22Rv1 (cell line): ENCODE measurements at regions not wholly inside any gene's neighbourhood (a gene's known extent, or its start where the extent isn't known, plus 50 kb on each side); places are given as distances from the start of the nearest gene placed in this dataset.
"Not testable (repeated sequence)": the region's sequence is repeated elsewhere in the genome, so short reads cannot be mapped to it uniquely, and the experiment has no call there.

Source experiments
- H3K27ac ChIP-seq: fragments of 450-650 bp; 2 replicates; pipeline ENCODE4 v1.5.1; 2017
- ZFX ChIP-seq: fragments of 450-650 bp; IDR thresholded peaks from 2 replicates; pipeline ENCODE4 v1.6.1; 2017; ENCODE audit warnings: antibody characterized with exemption, borderline replicate concordance
- TF ChIP-seq, protein P1 (sequence below): fragments of 450-650 bp; IDR thresholded peaks from 2 replicates; pipeline ENCODE4 v1.5.1; 2017; ENCODE audit warnings: mild to moderate bottlenecking

DNA sequence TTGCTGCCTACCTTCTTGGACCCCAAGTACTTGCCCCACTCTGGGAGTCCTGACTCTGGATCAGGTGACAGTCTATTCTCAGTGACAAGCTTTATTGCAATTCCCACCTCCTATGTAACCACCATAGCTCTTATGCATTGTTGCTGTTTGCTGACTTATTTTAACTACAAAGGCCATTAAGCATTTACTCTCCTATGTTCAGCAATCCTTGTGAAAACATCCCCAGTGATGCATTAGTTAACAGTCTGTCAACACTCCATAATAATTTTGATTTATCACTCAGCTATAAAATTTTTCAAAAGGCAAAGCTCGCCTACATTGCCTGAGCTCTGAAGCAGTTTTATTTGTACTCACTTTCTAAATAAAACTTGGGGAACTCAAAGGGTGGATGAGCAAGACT, 871.8 kb upstream of the SORCS1 start:
- TF ChIP-seq ZFX: no peak
- TF ChIP-seq, protein P1, sequence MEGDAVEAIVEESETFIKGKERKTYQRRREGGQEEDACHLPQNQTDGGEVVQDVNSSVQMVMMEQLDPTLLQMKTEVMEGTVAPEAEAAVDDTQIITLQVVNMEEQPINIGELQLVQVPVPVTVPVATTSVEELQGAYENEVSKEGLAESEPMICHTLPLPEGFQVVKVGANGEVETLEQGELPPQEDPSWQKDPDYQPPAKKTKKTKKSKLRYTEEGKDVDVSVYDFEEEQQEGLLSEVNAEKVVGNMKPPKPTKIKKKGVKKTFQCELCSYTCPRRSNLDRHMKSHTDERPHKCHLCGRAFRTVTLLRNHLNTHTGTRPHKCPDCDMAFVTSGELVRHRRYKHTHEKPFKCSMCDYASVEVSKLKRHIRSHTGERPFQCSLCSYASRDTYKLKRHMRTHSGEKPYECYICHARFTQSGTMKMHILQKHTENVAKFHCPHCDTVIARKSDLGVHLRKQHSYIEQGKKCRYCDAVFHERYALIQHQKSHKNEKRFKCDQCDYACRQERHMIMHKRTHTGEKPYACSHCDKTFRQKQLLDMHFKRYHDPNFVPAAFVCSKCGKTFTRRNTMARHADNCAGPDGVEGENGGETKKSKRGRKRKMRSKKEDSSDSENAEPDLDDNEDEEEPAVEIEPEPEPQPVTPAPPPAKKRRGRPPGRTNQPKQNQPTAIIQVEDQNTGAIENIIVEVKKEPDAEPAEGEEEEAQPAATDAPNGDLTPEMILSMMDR: no peak
- H3K27ac ChIP-seq: no peak overlapping the region

DNA sequence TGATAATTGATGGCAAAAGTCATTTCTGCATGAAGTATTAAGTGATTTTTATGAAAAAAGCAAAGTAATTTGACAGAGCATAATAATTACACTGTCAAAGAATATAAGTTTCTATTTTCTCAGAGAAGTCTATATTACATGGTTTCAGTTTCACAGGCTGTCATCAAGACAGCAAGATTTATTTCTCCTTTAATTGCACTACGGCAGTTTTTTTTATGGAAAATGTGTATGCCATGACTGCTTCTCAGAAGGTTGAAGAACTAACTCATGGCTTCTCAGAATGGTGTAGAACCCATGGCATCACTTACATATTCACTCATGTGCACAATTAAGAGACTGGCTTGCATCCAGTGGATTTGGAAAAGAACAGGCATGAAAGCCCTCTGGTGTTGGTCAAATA, 870.3 kb upstream of the SORCS1 start:
- no peak overlapping the region for H3K27ac ChIP-seq

DNA sequence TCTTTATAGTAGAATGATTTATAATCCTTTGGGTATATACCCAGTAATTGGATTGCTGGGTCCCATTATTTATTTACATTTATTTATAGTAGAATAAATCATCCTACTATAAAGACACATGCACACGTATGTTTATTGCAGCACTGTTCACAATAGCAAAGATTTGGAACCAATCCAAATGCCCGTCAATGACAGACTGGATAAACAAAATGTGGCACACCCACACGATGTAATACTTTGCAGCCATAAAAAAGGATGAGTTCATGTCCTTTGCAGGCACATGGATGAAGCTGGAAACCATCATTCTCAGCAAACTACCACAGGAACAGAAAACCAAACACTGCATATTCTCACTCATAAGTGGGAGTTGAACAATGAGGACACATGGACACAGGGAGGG, 869.0 kb upstream of the SORCS1 start:
- not testable (repeated sequence) for H3K27ac ChIP-seq

More for the DNA sequence above, 870.3 kb upstream of the SORCS1 start:
- TF ChIP-seq, protein P1: no peak

DNA sequence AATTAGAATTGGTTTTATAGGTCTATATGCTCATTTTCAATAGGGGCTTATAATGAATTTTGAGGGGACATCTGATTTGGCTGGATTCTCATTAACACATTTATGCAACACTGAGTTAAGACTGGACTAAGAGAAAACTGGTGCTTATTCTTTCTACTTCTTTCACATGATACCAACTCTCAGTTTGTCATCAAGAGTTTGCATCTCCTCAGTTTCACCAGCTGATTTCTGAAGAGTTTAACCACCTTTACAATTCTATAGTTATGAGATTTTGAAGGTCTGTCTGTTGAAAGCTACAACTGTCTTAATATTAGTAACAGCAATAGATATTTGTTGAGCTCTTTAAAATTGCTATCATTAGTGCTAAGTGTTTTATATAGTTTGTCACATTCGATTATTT, 867.0 kb upstream of the SORCS1 start:
- TF ChIP-seq, protein P1: no peak
- no peak for TF ChIP-seq ZFX
- no peak overlapping the region for H3K27ac ChIP-seq

DNA sequence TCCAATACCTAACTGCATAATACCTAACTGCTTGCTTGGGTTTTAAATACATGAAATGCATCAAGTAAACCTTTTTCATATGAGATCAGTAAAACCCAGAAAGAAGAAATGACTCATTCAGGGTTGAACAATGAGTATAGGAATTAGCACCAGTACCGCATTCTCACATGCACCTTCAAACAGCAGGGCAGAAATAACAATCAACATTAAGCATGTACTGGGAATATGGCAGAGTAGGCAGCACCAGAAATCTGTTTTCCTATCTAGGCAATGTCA, 850.3 kb upstream of the SORCS1 start:
- no peak overlapping the region for H3K27ac ChIP-seq
- TF ChIP-seq, protein P1: no peak
- TF ChIP-seq ZFX: no peak

DNA sequence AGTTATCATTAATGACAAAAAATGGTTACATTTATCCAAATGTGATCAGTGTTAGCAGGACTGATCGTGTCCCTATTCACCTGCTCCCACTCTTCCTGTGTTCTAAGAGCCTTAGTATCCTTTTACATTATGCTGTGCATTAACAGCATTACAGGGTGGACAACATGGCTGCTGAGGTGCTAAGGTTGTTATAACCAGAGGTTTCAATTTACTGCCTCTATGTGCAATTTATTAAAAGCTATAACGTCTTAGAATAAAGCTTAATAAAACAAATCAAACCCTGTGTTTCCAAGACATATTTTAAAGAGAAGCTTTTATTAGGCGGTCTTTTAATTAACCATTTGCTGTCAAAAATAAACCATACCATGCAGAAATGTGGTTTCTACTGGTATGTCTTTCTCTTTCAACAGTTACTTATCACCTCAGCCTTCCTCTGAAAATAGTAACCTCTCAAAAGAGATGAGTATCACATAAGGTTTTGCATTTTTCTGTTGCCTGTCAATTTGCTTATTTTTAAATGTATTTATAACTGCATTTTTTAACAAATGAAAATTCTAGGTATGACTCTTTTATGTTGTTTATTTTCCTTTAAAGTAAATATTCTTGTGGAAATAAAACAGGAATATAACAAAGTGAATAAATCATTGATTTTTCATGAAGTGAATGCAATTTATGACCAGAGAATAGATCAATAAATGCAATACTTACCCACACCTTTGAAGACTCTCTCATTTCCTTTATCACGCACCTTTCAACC, 849.8 kb upstream of the SORCS1 start:
- no peak overlapping the region for H3K27ac ChIP-seq
- TF ChIP-seq, protein P1: no peak
- no peak for TF ChIP-seq ZFX

DNA sequence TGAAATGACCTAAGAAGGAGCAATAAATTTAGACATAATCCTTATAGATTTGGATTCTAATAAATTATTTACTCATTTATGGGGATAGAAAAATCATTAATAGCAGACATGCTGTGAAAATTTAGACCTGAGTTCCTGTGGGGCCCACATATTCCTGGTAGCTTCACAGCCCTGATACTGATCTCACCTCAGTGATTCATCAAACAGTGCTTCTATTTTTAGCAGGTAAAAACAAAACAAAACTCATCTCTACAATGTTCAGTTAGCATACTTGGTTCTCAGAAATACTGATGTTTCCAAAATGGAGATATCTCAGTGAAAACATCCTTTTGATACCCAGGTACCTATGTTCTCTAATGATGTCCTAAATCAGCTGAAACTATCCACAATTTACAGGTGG, 841.1 kb upstream of the SORCS1 start:
- no peak for TF ChIP-seq ZFX
- TF ChIP-seq, protein P1: no peak
- no peak overlapping the region for H3K27ac ChIP-seq

DNA sequence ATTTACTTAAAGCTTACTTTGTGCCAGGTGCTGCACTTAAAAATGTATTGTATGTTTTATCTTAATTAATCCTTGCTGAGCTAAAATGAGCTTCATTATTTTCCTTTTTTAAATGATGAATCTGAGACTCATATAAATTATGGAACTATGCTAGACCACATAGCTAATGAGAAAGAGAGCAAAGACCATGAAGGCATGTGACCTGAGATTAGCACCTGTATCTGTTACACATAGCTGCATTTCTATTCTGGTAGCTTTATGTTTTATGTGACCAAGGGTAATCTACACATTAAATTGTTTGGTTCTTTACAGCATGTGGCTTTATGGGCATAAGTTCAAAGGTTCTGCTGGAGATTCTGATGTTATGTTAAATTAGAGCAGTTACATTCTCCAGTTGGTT, 839.1 kb upstream of the SORCS1 start:
- no peak for TF ChIP-seq ZFX
- TF ChIP-seq, protein P1: no peak
- no peak overlapping the region for H3K27ac ChIP-seq
